SK-N-SH treated with all-trans-retinoic acid at 6 μM for 48 hours (cell line): ENCODE measurements at regions not wholly inside any gene's neighbourhood (a gene's known extent, or its start where the extent isn't known, plus 50 kb on each side); places are given as distances from the start of the nearest gene placed in this dataset.

ENCODE experiments used
- ATAC-seq: fragments of 200-7000 bp; cut with Tn5 transposase; 3 replicates; pipeline ENCODE4 v1.9.1; 2020; ENCODE audit warnings: mild to moderate bottlenecking, moderate library complexity
- ARNTL ChIP-seq: fragments of 450-650 bp; formaldehyde crosslinking; IDR thresholded peaks from 2 replicates; pipeline ENCODE4 v1.5.0; 2020; ENCODE audit warnings: low read depth, mild to moderate bottlenecking, moderate library complexity, borderline replicate concordance
- BACH2 ChIP-seq: fragments of 250-450 bp; sonication (Bioruptor Pico); IDR thresholded peaks from 2 replicates; pipeline ENCODE4 v1.9.0; 2021; ENCODE audit warnings: mild to moderate bottlenecking, borderline replicate concordance
- CREB5 ChIP-seq: fragments of 250-450 bp; sonication (Bioruptor Pico); IDR thresholded peaks from 2 replicates; pipeline ENCODE4 v1.5.1; 2020; ENCODE audit warnings: low read depth, mild to moderate bottlenecking, moderate library complexity
- CSDC2 ChIP-seq: fragments of 250-450 bp; sonication (Bioruptor Pico); IDR thresholded peaks from 2 replicates; pipeline ENCODE4 v1.5.0; 2020; ENCODE audit warnings: mild to moderate bottlenecking, moderate library complexity
- CSRNP3 ChIP-seq: fragments of 250-450 bp; sonication (Bioruptor Pico); IDR thresholded peaks from 2 replicates; pipeline ENCODE4 v1.5.1; 2021; ENCODE audit warnings: mild to moderate bottlenecking, moderate library complexity
- GLIS3 ChIP-seq: fragments of 250-450 bp; sonication (Bioruptor Pico); IDR thresholded peaks from 2 replicates; pipeline ENCODE4 v1.5.0; 2020; ENCODE audit warnings: mild to moderate bottlenecking, moderate library complexity
- PATZ1 ChIP-seq: fragments of 250-450 bp; sonication (Bioruptor Pico); IDR thresholded peaks from 2 replicates; pipeline ENCODE4 v1.8.0; 2020; ENCODE audit warnings: mild to moderate bottlenecking, moderate library complexity, borderline replicate concordance
- POU6F1 ChIP-seq: fragments of 250-450 bp; sonication (Bioruptor Pico); IDR thresholded peaks from 2 replicates; pipeline ENCODE4 v1.8.0; 2021; ENCODE audit warnings: low read depth, mild to moderate bottlenecking, moderate library complexity, borderline replicate concordance
- RARB ChIP-seq: fragments of 250-450 bp; sonication (Bioruptor Pico); IDR thresholded peaks from 2 replicates; pipeline ENCODE4 v1.8.0; 2021; ENCODE audit warnings: mild to moderate bottlenecking, moderate library complexity
- SNAI2 ChIP-seq: fragments of 250-450 bp; sonication (Bioruptor Pico); IDR thresholded peaks from 2 replicates; pipeline ENCODE4 v1.5.0; 2020; ENCODE audit warnings: mild to moderate bottlenecking, moderate library complexity
- TCF4 ChIP-seq: fragments of 250-450 bp; sonication (Bioruptor Pico); IDR thresholded peaks from 2 replicates; pipeline ENCODE4 v1.8.0; 2021; ENCODE audit warnings: mild to moderate bottlenecking, moderate library complexity, borderline replicate concordance
- TSHZ2 ChIP-seq: fragments of 250-450 bp; sonication (Bioruptor Pico); IDR thresholded peaks from 2 replicates; pipeline ENCODE4 v1.5.0; 2020; ENCODE audit warnings: mild to moderate bottlenecking, moderate library complexity
- ZC3H10 ChIP-seq: fragments of 250-450 bp; sonication (Bioruptor Pico); IDR thresholded peaks from 2 replicates; pipeline ENCODE4 v1.5.1; 2021; ENCODE audit warnings: mild to moderate bottlenecking, moderate library complexity
- ZFP3 ChIP-seq: fragments of 250-450 bp; sonication (Bioruptor Pico); IDR thresholded peaks from 2 replicates; pipeline ENCODE4 v1.5.0; 2020; ENCODE audit warnings: mild to moderate bottlenecking, moderate library complexity
- ZNF565 ChIP-seq: fragments of 450-650 bp; formaldehyde crosslinking; conservative IDR thresholded peaks from 2 replicates; pipeline ENCODE4 v1.5.0; 2020; ENCODE audit warnings: low read depth, mild to moderate bottlenecking, moderate library complexity
- ZNF70 ChIP-seq: fragments of 450-650 bp; formaldehyde crosslinking; IDR thresholded peaks from 2 replicates; pipeline ENCODE4 v1.5.0; 2020; ENCODE audit warnings: mild to moderate bottlenecking, moderate library complexity

- TF ChIP-seq POU6F1 (CRISPR knock-in tag) = no peak
- TF ChIP-seq ARNTL (CRISPR knock-in tag) = no peak
- TF ChIP-seq CREB5 = no peak
- TF ChIP-seq GLIS3 (CRISPR knock-in tag) = no peak
- no peak for TF ChIP-seq SNAI2
- ATAC-seq = no peak
Observed at GRCh38 chr2:186254759-186255158, 231.3 kb upstream of the ZC3H15 start.

GRCh38 chr2:186255823-186256222, 230.2 kb upstream of the ZC3H15 start:
- TF ChIP-seq POU6F1 (CRISPR knock-in tag) = no peak
- TF ChIP-seq SNAI2 = no peak
- no peak for TF ChIP-seq CSRNP3 (CRISPR knock-in tag)
- TF ChIP-seq TCF4 (CRISPR knock-in tag) = no peak
- TF ChIP-seq TSHZ2 = no peak
- no peak for TF ChIP-seq ZNF565
- TF ChIP-seq RARB = no peak
- TF ChIP-seq, all 23 proteins: peak for 0
- no peak for ATAC-seq

- peak; percentile 89 for ATAC-seq
- TF ChIP-seq CREB5 (no peak), BACH2 (CRISPR knock-in tag) (no peak)
- TF ChIP-seq, all 23 proteins: peak for 0
Observed at GRCh38 chr2:186256540-186256939, 229.5 kb upstream of the ZC3H15 start.

- TF ChIP-seq ZNF565 = no peak
- no peak for ATAC-seq
Observed at GRCh38 chr2:186263673-186264250, 222.3 kb upstream of the ZC3H15 start.

- TF ChIP-seq CSDC2 (CRISPR knock-in tag) (no peak), GLIS3 (CRISPR knock-in tag) (no peak), POU6F1 (CRISPR knock-in tag) (no peak), ZNF70 (CRISPR knock-in tag) (no peak), ZFP3 (no peak), RARB (no peak), PATZ1 (CRISPR knock-in tag) (no peak), BACH2 (CRISPR knock-in tag) (no peak), ZC3H10 (no peak)
- ATAC-seq = no peak
Observed at GRCh38 chr2:186269536-186269935, 216.5 kb upstream of the ZC3H15 start.
